HG02798 (cell line): ENCODE measurements at regions not wholly inside any gene's neighbourhood (a gene's known extent, or its start where the extent isn't known, plus 50 kb on each side); places are given as distances from the start of the nearest gene placed in this dataset.

Experiments
- ATAC-seq: cut with Tn5 transposase; IDR thresholded peaks from one replicate; pipeline ENCODE4 v1.9.1; 2021; ENCODE audit warnings: mild to moderate bottlenecking; ENCODE audit not compliant: unreplicated experiment, poor library complexity

DNA sequence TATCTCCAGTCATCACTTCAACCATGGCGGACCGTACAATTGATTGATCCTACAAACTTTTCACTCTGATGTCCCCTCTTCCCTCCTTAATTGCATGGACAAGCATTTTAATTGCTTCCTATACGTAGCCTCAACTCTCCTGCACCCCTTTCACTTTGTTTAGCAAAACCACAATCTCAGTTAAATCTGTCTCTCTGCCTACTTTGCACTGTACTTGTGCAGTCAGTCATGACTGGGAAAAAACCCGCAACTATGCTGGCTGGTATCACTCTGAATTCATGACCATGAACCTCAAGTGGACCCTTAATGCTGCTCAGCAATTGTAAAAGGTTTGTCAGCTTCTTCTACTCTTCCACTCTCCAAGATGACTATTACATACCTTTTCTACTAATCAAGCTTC lies 51.7 kb upstream of the AFF2 start:
- no peak for ATAC-seq
